Ishikawa (cell line): ENCODE measurements at regions not wholly inside any gene's neighbourhood (a gene's known extent, or its start where the extent isn't known, plus 50 kb on each side); places are given as distances from the start of the nearest gene placed in this dataset.

Source experiments
- CEBPB ChIP-seq: IDR thresholded peaks from 2 replicates; pipeline ENCODE4 v1.6.1; 2012
- CREB1 ChIP-seq: IDR thresholded peaks from 2 replicates; pipeline ENCODE4 v1.6.1; 2012; ENCODE audit warnings: low read depth
- EP300 ChIP-seq: IDR thresholded peaks from 2 replicates; pipeline ENCODE4 v1.6.1; 2012; ENCODE audit warnings: borderline replicate concordance
- FOXM1 ChIP-seq: IDR thresholded peaks from 2 replicates; pipeline ENCODE4 v1.6.1; 2012; ENCODE audit warnings: low read depth, borderline replicate concordance
- MAX ChIP-seq: IDR thresholded peaks from 2 replicates; pipeline ENCODE4 v1.6.1; 2012
- NFIC ChIP-seq: IDR thresholded peaks from 2 replicates; pipeline ENCODE4 v1.6.1; 2012
- RAD21 ChIP-seq: IDR thresholded peaks from 2 replicates; pipeline ENCODE4 v1.6.1; 2012; ENCODE audit warnings: low read depth
- TAF1 ChIP-seq: IDR thresholded peaks from 2 replicates; pipeline ENCODE4 v1.6.1; 2012; ENCODE audit warnings: low read depth, mild to moderate bottlenecking
- TCF12 ChIP-seq: IDR thresholded peaks from 2 replicates; pipeline ENCODE4 v1.6.1; 2012; ENCODE audit warnings: low read depth
- TEAD4 ChIP-seq: IDR thresholded peaks from 2 replicates; pipeline ENCODE4 v1.6.1; 2012
- TF ChIP-seq, protein P1 (sequence below): IDR thresholded peaks from 2 replicates; pipeline ENCODE4 v1.6.1; 2012; ENCODE audit warnings: low read depth, mild to moderate bottlenecking

DNA sequence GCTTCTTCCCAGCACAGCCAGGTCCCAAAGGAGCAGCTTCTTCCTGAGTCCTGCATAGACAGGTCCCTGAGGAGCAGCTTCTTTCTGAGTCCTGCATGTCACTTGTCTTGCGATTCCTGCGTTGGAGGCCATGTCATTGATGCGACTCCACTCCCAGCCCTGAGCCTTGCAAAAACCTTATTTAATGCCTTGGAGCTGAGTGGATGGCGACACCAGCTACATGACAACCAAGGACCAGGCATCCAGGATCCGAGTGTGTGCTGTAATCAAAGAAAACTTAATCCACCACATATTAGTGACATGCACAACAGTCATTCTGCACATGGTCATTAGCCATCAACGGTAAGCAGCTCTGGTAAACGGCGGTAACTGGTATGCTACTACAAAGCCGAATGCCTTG is 315.8 kb downstream of the TEX29 start:
- TF ChIP-seq TEAD4 (no peak), MAX (no peak), RAD21 (no peak), EP300 (no peak), CREB1 (no peak), NFIC (no peak), FOXM1 (no peak), CEBPB (no peak), TCF12 (no peak), TAF1 (no peak)
- TF ChIP-seq, protein P1, sequence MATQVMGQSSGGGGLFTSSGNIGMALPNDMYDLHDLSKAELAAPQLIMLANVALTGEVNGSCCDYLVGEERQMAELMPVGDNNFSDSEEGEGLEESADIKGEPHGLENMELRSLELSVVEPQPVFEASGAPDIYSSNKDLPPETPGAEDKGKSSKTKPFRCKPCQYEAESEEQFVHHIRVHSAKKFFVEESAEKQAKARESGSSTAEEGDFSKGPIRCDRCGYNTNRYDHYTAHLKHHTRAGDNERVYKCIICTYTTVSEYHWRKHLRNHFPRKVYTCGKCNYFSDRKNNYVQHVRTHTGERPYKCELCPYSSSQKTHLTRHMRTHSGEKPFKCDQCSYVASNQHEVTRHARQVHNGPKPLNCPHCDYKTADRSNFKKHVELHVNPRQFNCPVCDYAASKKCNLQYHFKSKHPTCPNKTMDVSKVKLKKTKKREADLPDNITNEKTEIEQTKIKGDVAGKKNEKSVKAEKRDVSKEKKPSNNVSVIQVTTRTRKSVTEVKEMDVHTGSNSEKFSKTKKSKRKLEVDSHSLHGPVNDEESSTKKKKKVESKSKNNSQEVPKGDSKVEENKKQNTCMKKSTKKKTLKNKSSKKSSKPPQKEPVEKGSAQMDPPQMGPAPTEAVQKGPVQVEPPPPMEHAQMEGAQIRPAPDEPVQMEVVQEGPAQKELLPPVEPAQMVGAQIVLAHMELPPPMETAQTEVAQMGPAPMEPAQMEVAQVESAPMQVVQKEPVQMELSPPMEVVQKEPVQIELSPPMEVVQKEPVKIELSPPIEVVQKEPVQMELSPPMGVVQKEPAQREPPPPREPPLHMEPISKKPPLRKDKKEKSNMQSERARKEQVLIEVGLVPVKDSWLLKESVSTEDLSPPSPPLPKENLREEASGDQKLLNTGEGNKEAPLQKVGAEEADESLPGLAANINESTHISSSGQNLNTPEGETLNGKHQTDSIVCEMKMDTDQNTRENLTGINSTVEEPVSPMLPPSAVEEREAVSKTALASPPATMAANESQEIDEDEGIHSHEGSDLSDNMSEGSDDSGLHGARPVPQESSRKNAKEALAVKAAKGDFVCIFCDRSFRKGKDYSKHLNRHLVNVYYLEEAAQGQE, result no peak
